AG08395 (cell line): ENCODE measurements at regions not wholly inside any gene's neighbourhood (a gene's known extent, or its start where the extent isn't known, plus 50 kb on each side); places are given as distances from the start of the nearest gene placed in this dataset.

Experiments
- DNase-seq: peaks from one replicate; pipeline ENCODE4 v3.0.0; 2012; ENCODE audit warnings: mixed read lengths, low spot score

DNA sequence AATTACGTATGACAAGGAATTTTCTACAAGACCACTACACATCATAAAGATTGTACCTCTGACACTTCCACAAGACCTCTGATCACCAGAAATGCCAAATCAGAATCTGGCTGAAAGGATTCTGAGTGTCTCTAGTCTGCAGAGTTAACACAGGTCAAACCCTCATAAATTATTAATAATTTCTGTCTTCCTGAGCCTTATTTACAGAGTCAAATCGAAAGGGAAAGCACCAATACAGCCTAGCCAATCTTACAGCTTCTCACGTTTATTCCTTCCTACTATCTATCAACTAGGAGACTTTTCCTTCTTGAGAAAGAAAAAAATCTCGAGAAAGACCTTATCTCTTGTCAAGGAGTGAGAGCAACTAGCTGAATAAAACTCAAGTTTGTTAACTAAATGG is 2151.6 kb downstream of the MRPL39 start:
- DNase-seq: no peak

DNA sequence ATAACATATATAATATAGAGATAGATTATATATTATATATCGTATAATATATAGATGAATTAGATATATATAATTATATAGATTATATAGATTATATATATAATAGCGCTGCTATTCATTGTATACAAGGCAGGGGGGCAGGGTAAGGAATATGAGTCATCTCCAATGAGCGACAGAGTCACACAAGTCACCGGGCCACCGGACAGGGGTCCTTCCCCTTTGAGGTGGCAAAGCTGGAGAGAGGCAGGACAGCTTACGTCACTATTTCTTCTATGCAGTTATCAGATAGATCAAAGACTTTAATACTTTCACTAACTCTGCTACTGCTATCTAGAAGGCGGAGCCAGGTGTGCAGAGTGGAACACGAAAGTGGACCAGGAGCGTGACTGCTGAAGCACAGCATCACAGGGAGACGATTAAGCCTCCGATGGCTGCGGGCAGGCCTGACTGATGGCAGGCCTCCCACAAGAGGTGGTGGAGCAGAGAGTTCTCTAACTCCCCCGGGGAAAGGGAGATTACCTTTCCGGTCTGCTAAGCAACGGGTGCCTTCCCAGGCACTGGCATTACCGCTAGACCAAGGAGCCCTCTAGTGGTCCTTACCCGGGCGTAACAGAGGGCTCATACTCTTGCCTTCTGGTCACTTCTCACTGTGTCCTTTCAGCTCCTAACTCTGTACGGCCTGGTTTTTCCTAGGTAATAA is 2154.7 kb downstream of the MRPL39 start:
- DNase-seq: no peak

DNA sequence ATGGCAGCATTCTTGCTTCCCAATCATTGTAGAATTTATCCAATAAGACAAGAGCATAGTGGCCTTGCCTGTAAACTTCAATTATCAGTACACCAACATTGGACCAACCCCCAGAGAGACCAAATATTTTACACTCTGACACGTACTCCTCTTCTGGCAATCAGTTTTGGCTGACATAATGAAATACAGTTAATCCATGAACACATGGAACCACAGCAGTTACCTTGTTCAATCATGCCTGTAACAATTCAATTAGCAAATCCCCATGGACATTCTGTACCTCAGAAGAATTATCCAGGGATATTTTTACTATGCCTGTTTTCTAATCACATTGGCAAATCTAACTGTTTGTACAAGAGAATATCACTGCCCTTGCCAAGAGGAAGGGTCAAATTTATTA is 2162.0 kb downstream of the MRPL39 start:
- no peak for DNase-seq

DNA sequence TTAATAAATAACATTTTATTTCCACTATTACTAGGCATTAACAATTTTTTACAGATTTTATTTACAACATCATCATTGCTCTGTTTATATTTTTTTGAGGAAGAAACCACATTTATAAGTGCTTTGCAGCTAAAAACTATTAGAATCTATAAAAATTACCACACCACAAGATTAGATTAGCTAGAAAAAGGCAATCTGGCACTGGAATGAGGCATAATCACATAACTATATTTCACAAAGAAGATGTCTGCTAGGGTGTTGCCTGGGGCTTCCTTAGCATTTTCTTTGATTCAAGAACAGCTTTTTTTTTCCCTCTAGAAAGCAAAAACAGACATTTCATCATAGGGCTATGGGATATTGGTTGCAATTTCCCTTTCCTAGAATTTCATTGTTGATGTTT is 2169.2 kb downstream of the MRPL39 start:
- no peak for DNase-seq

DNA sequence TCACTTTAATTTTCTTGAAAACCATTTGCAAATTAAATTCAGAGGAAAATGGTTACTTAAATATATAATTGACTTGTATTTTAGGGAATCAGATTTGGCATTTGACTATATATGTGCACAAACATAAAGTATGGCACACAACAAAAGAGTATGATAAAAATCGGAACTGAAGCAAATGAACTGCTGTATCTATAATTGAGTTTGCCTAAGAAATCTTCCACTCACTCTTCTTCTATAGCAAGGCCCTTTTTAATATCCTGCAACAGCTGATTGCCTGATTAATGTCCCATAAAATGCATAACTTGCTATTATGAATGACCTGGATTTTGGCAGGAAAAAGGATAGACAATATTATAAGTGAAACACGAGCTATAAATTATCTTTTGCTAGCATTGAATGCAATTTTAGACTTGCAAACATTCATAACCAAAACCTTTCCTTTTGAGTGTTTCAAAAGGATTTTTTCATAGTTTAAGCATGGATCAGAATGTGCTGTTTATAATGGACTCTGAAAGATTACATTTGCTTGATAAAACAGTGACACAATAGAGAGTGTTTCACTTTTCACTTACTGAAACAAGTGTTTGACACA is 2204.3 kb downstream of the MRPL39 start:
- no peak for DNase-seq

DNA sequence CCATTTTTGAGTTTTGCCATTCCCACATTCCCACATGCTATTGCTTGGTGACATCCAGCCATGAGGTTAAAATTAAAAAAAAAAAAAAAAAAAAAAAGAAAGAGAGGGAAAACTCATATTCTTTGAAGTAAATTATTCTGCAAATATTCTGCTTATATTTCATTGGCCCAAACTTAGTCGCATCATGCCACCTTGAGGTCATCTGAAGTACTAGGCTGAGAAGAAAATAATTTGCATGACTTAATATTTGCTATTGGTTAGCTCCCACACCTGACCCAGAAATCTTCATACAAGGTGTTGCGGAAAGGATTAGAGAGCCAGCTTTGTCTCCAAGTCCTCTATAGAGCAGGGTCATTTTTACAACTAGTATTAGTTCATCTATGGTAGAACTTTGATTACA is 2206.0 kb downstream of the MRPL39 start:
- no peak for DNase-seq

DNA sequence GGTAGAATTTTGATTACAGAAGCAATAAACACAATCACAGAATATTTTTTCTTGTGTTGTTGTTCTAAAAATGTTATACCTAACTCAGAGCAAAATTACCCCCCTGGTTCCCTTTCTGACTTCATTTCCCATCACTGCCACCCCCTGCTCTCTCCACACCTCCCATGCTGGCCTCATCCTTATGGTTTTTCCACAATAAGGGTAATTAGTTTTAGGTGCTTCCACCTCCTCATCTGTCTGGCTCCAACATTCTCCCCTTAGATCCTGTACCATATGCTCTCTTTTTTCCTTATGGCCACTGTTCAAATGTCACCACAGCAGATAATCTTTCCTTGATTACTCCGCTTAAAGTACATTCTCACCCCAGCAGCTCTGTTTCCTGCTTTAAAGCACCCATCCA is 2208.6 kb downstream of the MRPL39 start:
- DNase-seq: no peak

DNA sequence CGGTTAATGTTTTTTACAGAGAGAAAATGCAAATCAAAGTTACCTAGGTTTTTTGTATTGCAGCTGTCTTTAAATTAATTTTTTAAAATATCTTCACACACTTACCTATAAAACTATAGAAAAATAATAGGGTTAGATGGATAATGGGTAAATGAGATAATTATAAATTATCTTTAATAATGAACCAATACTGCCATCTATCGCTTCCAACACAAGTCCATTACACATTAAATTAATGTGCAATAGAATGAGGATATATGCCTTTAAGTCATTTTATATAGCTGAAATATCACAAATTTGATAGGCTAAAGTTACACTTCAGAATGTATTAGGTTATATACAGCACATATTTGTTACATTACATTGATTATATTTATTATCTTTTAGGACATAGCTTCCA is 2212.8 kb downstream of the MRPL39 start:
- DNase-seq: no peak

DNA sequence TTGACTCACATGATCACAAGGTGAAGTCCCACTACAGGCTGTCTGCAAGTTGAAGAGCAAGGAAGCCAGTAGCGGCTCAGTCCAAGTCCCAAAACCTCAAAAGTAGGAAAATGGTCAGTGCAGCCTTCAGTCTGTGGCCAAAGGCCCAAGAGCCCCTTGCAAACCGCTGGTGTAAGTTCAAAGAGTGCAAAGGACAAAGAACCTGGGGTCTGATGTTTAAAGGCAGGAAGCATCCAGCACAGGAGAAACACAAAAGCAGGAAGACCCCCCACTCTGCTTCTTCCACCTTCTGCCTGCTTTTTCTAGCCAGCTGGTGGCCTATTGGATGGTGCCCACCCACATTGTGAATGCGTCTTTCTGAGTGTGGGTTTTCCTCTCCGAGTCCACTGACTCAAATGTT is 2222.6 kb downstream of the MRPL39 start:
- no peak for DNase-seq

DNA sequence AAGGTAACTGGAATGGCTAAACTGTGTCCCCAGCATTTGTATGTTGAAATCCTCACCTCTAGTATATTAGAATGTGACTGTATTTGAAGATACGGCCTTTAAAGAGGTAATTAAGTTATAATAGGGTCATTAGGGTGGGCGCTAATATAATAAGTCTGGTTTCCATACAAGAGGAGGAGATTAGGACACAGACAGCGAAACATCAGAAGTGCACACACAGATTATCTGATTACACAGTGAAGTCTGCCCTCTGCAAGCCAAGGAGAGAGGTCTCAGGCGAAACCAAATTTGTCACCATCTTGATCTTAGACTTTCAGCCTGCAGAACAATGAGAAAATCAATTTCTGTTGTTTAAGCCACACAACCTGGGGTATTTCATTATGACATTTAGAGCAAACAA is 2233.1 kb downstream of the MRPL39 start:
- no peak for DNase-seq

DNA sequence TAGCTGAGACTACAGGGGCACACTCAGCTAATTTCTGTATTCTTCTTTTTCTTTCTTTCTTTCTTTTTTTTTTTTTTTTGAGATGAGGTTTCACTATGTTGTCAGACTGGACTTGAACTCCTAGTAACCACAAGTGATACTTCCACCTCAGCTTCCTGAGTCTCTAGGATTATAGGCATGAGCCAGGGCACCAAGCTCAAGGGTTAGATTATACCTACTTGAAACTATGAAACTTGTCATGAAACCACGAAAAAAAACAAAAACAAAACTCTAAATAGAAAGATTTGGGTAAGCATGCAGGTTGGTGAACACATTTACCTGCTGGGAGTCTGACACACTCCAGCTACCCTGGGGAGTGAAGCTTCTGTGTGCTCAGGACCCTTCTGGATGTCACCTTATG is 2250.4 kb downstream of the MRPL39 start:
- no peak for DNase-seq

DNA sequence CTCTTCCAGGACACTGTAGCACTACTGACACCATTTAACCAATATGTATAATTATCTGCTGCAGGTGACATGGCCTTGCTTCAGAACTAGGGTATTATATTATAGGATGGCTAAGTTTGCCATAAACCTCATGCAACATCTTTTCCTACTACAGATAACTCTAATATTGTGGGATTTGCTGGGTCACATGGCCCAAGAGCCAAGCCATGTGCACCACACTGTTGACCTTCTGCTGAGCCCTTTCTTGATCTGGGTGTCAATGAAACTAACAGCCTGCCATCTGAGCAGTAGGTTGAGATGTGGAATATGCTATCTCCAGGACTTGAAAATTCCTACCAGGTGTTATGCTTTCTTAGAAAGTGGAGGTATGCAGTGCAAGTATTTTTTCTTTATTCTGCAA is 2291.1 kb downstream of the MRPL39 start:
- no peak for DNase-seq

DNA sequence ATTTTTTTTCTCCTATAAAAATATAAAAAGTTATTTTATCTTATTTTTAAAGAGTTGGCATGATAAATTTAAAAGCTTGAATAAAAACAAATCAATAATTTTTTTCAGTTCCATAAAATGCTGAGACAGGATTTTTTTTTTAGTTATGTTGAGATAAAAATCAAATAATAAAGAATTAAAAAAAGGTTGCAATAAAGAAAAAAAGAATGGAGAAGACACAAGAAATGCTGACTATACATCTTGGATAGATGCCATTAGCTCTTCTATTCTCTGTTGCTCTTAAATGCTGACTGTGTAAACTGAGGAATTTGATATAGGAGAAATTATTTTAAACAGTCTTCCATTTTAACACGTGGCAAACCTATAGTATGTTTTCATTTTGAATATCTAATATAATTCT is 2298.5 kb downstream of the MRPL39 start:
- DNase-seq: no peak

DNA sequence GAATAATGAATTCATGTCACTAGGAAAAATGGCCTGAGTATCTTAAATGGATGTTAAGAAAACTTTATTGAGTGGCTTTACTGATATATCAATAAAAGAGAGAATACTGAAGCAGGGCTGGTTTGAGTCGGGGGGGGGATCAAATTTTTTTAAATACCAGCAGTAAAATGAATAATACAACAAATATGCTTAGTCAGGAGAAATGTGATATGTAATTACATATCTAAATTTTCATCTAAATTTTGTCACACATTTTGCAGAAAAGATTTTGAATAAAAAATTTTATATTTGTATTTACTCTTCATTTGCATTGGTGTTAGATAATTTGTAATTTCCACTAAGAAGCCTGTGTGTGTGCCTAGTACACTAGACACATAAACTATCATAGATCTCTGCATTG is 2300.2 kb downstream of the MRPL39 start:
- DNase-seq: no peak

DNA sequence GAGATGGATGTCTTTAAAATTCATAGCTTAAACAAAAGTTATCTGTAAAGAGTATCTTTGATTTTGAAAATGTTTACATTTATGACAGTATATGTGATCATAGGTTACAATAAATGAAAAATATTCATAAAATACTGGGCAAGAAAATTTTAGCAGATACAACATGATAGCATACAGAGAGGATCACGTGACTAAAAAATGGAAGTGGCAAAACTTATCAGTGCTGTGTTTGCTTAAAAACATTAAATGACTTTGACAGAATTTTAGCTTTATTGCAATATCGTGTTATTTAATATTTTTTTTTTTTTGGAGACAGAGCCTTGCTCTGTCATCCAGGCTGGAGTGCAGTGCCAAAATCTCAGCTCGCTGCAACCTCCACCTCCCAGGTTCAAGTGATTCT is 2294.1 kb downstream of the NCAM2 start:
- DNase-seq: no peak

DNA sequence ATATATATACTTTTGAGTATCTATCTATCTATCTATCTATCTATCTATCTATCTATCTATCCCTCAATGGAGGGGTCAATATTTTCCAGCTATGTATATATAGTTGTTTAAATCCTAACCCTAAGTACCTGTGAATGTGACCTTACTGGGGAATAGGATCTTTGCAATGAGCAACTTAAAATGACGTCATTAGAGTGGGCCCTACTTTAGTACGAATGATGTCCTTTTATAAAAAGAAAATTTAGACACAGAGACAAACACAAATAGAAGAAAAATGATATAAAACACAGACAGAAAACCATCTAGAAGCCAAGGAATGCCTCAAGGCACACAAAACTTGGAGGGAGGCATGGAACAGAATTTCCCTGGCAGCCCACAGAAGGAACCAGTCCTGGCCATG is 2283.7 kb downstream of the NCAM2 start:
- no peak for DNase-seq

DNA sequence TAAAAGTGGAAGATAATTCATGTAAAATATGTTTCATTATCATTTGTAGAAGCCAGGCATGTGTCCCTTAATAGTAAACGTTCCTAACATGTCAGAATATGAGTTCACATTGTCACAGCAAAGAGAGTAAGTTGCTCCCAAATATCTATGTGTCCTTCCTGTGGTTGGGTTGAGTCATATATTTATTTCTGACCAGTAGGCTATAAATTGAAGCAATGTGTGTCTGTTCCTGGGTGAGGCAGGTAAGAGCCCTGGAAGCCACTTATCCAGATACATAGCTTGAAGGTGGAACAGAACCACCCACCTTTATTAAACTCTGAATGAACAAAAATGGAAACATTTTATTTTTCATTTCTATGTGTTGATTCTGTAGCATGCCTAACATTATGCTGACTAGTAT is 2251.6 kb downstream of the NCAM2 start:
- no peak for DNase-seq

DNA sequence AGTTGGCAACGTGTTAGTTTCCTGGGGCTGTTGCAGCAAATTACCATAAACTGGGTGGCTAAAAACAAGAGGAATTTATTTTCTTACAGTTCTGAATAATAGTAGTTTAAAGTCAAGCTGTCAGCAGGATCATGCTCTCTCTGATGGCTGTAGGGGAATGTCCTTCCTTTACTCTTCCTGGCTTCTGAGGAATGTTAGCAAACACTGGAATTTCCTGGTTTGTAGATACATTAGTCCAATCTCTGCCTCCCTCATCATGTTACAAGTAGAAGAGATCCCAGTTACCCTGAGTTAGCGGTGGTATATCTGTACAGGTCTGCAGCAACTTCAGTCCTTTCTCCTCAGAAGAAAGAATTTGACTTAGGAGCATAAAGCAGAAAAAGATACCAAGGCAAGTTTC is 2249.1 kb downstream of the NCAM2 start:
- DNase-seq: no peak

DNA sequence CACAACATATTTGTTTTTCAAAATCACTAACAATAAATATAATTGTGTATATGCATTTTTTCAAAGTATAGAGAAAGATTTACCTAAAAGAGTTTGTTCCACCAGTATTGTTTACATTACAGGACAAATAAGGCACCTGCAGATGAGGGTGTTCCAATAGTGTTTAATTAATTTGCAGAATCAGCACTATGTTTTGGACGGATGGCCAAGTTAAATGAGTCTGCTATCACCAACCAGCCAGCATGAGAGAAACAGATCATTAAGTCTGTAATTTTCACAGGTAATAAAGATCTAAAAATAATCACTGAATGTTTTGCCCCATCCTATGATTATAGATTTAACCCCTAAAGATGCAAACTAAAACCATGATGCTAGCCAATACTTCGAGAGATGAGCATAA is 2247.0 kb downstream of the NCAM2 start:
- no peak for DNase-seq

DNA sequence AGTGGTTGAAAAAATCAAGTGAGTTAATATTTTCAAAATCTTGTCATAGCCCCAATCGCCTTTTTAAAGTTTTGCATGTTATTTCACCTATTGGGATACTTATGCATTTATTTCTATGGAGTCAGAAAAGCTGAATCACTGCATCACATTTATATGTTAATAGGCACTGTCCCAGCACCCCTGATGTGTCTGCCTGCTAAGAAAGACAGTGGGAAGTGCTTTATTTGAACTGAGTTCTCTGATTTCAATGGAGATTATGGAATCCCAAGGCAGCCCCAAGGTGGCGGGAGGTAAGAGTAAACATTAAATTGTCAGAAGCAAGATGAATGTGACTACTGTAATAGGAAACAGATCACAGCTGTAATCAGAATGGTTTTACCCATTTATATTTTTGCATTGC is 2225.7 kb downstream of the NCAM2 start:
- no peak for DNase-seq

DNA sequence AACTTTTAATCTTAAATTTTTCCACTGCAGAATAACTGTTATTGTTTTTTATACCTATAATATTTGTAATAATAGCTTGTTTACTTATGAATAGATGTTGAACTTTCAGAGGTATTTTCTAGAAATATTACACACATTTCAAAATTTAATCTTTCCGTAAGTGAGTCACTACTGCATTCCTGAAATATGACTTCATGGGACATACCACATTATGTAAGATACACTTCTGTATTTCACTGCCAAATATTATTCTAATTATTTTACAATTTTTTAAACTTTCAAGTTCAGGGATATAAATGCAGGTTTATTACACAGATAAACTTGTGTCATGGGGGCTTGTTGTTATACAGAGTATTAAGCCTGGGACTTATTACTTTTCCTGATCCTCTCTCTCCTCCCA is 2220.5 kb downstream of the NCAM2 start:
- no peak for DNase-seq

DNA sequence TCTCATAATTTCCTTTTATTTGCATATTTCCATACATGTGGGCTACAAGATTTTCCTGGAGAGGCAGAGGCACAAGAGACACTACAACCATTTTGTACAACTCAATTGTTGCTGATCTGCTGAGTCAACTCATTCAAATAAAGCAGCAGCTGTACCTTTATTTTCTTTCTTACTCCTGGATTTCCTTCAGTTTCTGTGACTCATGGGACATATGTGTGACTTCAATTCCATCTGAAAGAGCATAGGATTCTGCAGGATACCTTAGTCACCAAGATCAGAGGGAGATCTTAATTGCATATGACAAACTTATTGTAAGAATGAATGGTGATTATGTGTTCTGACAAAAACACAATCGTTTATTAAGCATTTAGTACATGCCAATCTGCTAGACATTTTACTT is 2219.4 kb downstream of the NCAM2 start:
- DNase-seq: no peak

DNA sequence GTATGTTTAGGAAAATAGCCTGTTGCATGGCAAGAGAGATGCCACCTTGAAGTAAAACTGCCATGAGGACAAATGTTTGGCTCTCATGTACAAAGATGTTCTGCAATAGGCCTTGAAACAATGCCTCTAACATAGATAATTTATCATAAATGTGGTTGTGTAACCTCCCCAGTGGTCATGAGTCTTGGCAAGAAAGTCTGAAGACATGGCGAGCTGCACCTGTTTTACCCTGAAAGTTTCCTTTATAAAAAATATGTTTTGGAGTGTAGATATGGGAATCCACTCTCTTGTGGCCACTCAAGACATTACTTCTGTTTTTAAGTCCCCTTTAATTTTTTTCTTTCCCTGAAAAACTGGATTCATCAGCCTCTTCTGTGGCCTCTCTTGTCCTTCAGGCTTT is 2217.1 kb downstream of the NCAM2 start:
- no peak for DNase-seq
